Kidney epithelial cell (primary cell): ENCODE measurements at regions not wholly inside any gene's neighbourhood (a gene's known extent, or its start where the extent isn't known, plus 50 kb on each side); places are given as distances from the start of the nearest gene placed in this dataset.
"Not testable (repeated sequence)": the region's sequence is repeated elsewhere in the genome, so short reads cannot be mapped to it uniquely, and the experiment has no call there.

Source experiments
- DNase-seq: peaks from one replicate; pipeline ENCODE4 v3.0.0-alpha.2; 2010; ENCODE audit warnings: low read depth
- H3K27me3 ChIP-seq: 2 replicates; pipeline ENCODE4 v1.6.0; 2011; ENCODE audit warnings: low read length; ENCODE audit not compliant: control insufficient read depth, insufficient read depth
- H3K36me3 ChIP-seq: 2 replicates; pipeline ENCODE4 v1.5.1; 2011; ENCODE audit warnings: low read length; ENCODE audit not compliant: control insufficient read depth, insufficient read depth
- H3K4me3 ChIP-seq: 2 replicates; pipeline ENCODE4 v1.5.1; 2011; ENCODE audit warnings: low read depth, mild to moderate bottlenecking, control low read depth, low read length
- CTCF ChIP-seq: IDR thresholded peaks from 2 replicates; pipeline ENCODE4 v1.5.1; 2011; ENCODE audit warnings: mild to moderate bottlenecking, moderate library complexity, low read length, control low read depth, inconsistent platforms; ENCODE audit not compliant: insufficient read depth, poor library complexity, severe bottlenecking

- DNase-seq = no peak
- no peak for TF ChIP-seq CTCF
- Histone ChIP-seq H3K36me3 (no peaks in the 10 kb centered on the region), H3K27me3 (no peaks in the 10 kb centered on the region), H3K4me3 (no peak overlapping the region)
These were observed 122.9 kb upstream of the CDH11 start for GRCh38 chr16:65244787-65245186.

GRCh38 chr16:65235339-65236177 is 113.7 kb upstream of the CDH11 start:
- no peaks in the 10 kb centered on the region for H3K27me3 ChIP-seq
- no peak for TF ChIP-seq CTCF
- no peak for DNase-seq
- H3K36me3 ChIP-seq = no peaks in the 10 kb centered on the region
- H3K4me3 ChIP-seq = no peak overlapping the region

GRCh38 chr16:65234721-65235320 is 113.0 kb upstream of the CDH11 start:
- not testable (repeated sequence) for H3K27me3 ChIP-seq, H3K36me3 ChIP-seq, DNase-seq, H3K4me3 ChIP-seq

- Histone ChIP-seq H3K4me3 (no peak overlapping the region), H3K36me3 (no peaks in the 10 kb centered on the region), H3K27me3 (no peaks in the 10 kb centered on the region)
- DNase-seq = no peak
- TF ChIP-seq CTCF = no peak
These were observed 107.4 kb upstream of the CDH11 start for GRCh38 chr16:65229191-65229662.

GRCh38 chr16:65227150-65227835 is 105.4 kb upstream of the CDH11 start:
- Histone ChIP-seq H3K36me3 (no peaks in the 10 kb centered on the region), H3K27me3 (no peaks in the 10 kb centered on the region), H3K4me3 (no peak overlapping the region)
- no peak for DNase-seq
- TF ChIP-seq CTCF = no peak

- Histone ChIP-seq H3K4me3 (no peak overlapping the region), H3K27me3 (no peaks in the 10 kb centered on the region), H3K36me3 (no peaks in the 10 kb centered on the region)
- DNase-seq = no peak
- TF ChIP-seq CTCF = no peak
These were observed 104.2 kb upstream of the CDH11 start for GRCh38 chr16:65226077-65226476.
